ENCODE measurements at regions not wholly inside any gene's neighbourhood (a gene's known extent, or its start where the extent isn't known, plus 50 kb on each side); places are given as distances from the start of the nearest gene placed in this dataset.

- intact Hi-C loops (cut with micrococcal nuclease) = no loop called here
- no peak for ATAC-seq
- no peaks in the 10 kb centered on the region for H3K4me1 ChIP-seq (ENCODE audit: control insufficient read depth in 2 of 2, insufficient read depth in 2 of 2, low read length in 2 of 2)
- H3K27ac Mint-ChIP-seq = no peak overlapping the region
- DNase-seq = no peak
- H3K36me3 Mint-ChIP-seq = no peaks in the 10 kb centered on the region
- no peaks in the 10 kb centered on the region for H3K27me3 ChIP-seq (ENCODE audit: control insufficient read depth in 2 of 2, insufficient read depth in 2 of 2, low read length in 2 of 2)
- H3K9me3 Mint-ChIP-seq = no peaks in the 10 kb centered on the region
- H3K27ac ChIP-seq (ENCODE audit: low read depth, low read length) = no peak overlapping the region
- H3K4me3 ChIP-seq (ENCODE audit: low read length) = no peak overlapping the region
- ChIA-PET POLR2A (no interaction called here), CTCF (no interaction called here)
- no peak overlapping the region for H3K4me3 Mint-ChIP-seq
- no peaks in the 10 kb centered on the region for H3K9me3 ChIP-seq (ENCODE audit: control insufficient read depth in 2 of 3, low read length in 3 of 3)
- H3K27me3 Mint-ChIP-seq = no peaks in the 10 kb centered on the region
- H3K4me1 Mint-ChIP-seq = no peaks in the 10 kb centered on the region
- H3K36me3 ChIP-seq (ENCODE audit: control insufficient read depth in 2 of 3, insufficient read depth in 3 of 3, low read length in 3 of 3) = no peaks in the 10 kb centered on the region
These were observed 104.3 kb upstream of the SLC24A3 start for GRCh38 chr20:19108155-19108554.

GRCh38 chr20:19110285-19110684, 102.2 kb upstream of the SLC24A3 start:
- no peaks in the 10 kb centered on the region for H3K9me3 Mint-ChIP-seq
- no peaks in the 10 kb centered on the region for H3K27me3 ChIP-seq (ENCODE audit: control insufficient read depth in 2 of 2, insufficient read depth in 2 of 2, low read length in 2 of 2)
- ChIA-PET POLR2A (interaction anchor here (0.6 kb wide), 1 partner anchor 522 kb away, joined by 4 read pairs; no protein-coding TSS in a partner anchor), CTCF (no interaction called here)
- intact Hi-C loops (cut with micrococcal nuclease) = no loop called here
- H3K4me3 Mint-ChIP-seq = no peak overlapping the region
- H3K27me3 Mint-ChIP-seq = no peaks in the 10 kb centered on the region
- no peak overlapping the region for H3K27ac Mint-ChIP-seq
- H3K4me3 ChIP-seq (ENCODE audit: low read length) = no peak overlapping the region
- H3K4me1 ChIP-seq (ENCODE audit: control insufficient read depth in 2 of 2, insufficient read depth in 2 of 2, low read length in 2 of 2) = no peaks in the 10 kb centered on the region
- no peaks in the 10 kb centered on the region for H3K9me3 ChIP-seq (ENCODE audit: control insufficient read depth in 2 of 3, low read length in 3 of 3)
- H3K4me1 Mint-ChIP-seq = peaks cover 0 to 4% (median 0%) of the 10 kb centered on the region in 7 donors
- H3K36me3 ChIP-seq (ENCODE audit: control insufficient read depth in 2 of 3, insufficient read depth in 3 of 3, low read length in 3 of 3) = no peaks in the 10 kb centered on the region
- ATAC-seq (no peak), DNase-seq (no peak)
- H3K36me3 Mint-ChIP-seq = no peaks in the 10 kb centered on the region
- H3K27ac ChIP-seq (ENCODE audit: low read depth, low read length) = no peak overlapping the region

GRCh38 chr20:19110881-19111460, 101.5 kb upstream of the SLC24A3 start:
- intact Hi-C loops (cut with micrococcal nuclease) = no loop called here
- no peaks in the 10 kb centered on the region for H3K9me3 Mint-ChIP-seq
- ATAC-seq (no peak), DNase-seq (no peak)
- H3K27ac Mint-ChIP-seq = no peak overlapping the region
- CTCF ChIA-PET = no interaction called here
- no peaks in the 10 kb centered on the region for H3K36me3 Mint-ChIP-seq
- no peaks in the 10 kb centered on the region for H3K27me3 Mint-ChIP-seq
- Histone ChIP-seq H3K27ac (ENCODE audit: low read depth, low read length) (no peak overlapping the region), H3K36me3 (ENCODE audit: control insufficient read depth in 2 of 3, insufficient read depth in 3 of 3, low read length in 3 of 3) (no peaks in the 10 kb centered on the region), H3K4me1 (ENCODE audit: control insufficient read depth in 2 of 2, insufficient read depth in 2 of 2, low read length in 2 of 2) (no peaks in the 10 kb centered on the region), H3K9me3 (ENCODE audit: control insufficient read depth in 2 of 3, low read length in 3 of 3) (no peaks in the 10 kb centered on the region), H3K27me3 (ENCODE audit: control insufficient read depth in 2 of 2, insufficient read depth in 2 of 2, low read length in 2 of 2) (no peaks in the 10 kb centered on the region), H3K4me3 (ENCODE audit: low read length) (no peak overlapping the region)
- peaks cover 0 to 4% (median 0%) of the 10 kb centered on the region in 7 donors for H3K4me1 Mint-ChIP-seq
- no peak overlapping the region for H3K4me3 Mint-ChIP-seq
- POLR2A ChIA-PET = interaction anchor here (0.6 kb wide), 1 partner anchor 523 kb away, joined by 4 read pairs; no protein-coding TSS in a partner anchor

DNA sequence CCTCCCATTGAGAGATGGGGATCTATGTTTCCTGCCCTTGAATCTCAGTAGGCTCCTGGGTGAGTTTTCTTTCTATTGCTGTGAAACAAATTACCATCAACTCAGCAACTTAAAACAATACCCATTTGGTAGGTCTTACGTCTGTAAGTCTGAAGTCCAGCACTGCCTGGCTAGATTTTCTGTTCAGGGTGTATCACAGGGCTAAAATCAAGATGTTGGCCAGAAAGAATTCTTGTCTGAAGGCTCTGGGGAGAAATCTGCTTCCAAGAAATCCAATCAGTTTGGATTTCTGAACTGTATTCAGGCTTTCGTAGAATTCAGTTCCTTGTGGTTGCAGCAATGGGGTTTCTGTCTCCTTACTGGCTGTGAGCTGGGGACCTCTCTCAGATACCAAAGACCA, 99.6 kb upstream of the SLC24A3 start:
- H3K36me3 Mint-ChIP-seq = no peaks in the 10 kb centered on the region
- H3K9me3 ChIP-seq (ENCODE audit: control insufficient read depth in 2 of 3, low read length in 3 of 3) = no peaks in the 10 kb centered on the region
- H3K27ac Mint-ChIP-seq = no peak overlapping the region
- intact Hi-C loops (cut with micrococcal nuclease) = no loop called here
- no peak overlapping the region for H3K4me3 ChIP-seq (ENCODE audit: low read length)
- peaks cover 0 to 7% (median 0%) of the 10 kb centered on the region in 5 donors for H3K27me3 Mint-ChIP-seq
- no peaks in the 10 kb centered on the region for H3K36me3 ChIP-seq (ENCODE audit: control insufficient read depth in 2 of 3, insufficient read depth in 3 of 3, low read length in 3 of 3)
- H3K27ac ChIP-seq (ENCODE audit: low read depth, low read length) = no peak overlapping the region
- DNase-seq = no peak
- CTCF ChIA-PET = no interaction called here
- H3K9me3 Mint-ChIP-seq = peaks cover 0 to 7% (median 0%) of the 10 kb centered on the region in 11 donors
- POLR2A ChIA-PET = no interaction called here
- ATAC-seq = no peak
- no peaks in the 10 kb centered on the region for H3K27me3 ChIP-seq (ENCODE audit: control insufficient read depth in 2 of 2, insufficient read depth in 2 of 2, low read length in 2 of 2)
- H3K4me3 Mint-ChIP-seq = no peak overlapping the region
- H3K4me1 ChIP-seq (ENCODE audit: control insufficient read depth in 2 of 2, insufficient read depth in 2 of 2, low read length in 2 of 2) = no peaks in the 10 kb centered on the region
- peaks cover 0 to 4% (median 0%) of the 10 kb centered on the region in 7 donors for H3K4me1 Mint-ChIP-seq

GRCh38 chr20:19113343-19113930, 99.0 kb upstream of the SLC24A3 start:
- H3K9me3 ChIP-seq (ENCODE audit: control insufficient read depth in 2 of 3, low read length in 3 of 3) = no peaks in the 10 kb centered on the region
- H3K27me3 ChIP-seq (ENCODE audit: control insufficient read depth in 2 of 2, insufficient read depth in 2 of 2, low read length in 2 of 2) = no peaks in the 10 kb centered on the region
- H3K4me3 Mint-ChIP-seq = no peak overlapping the region
- H3K4me3 ChIP-seq (ENCODE audit: low read length) = no peak overlapping the region
- no peaks in the 10 kb centered on the region for H3K4me1 ChIP-seq (ENCODE audit: control insufficient read depth in 2 of 2, insufficient read depth in 2 of 2, low read length in 2 of 2)
- H3K27me3 Mint-ChIP-seq = peaks cover 0 to 7% (median 0%) of the 10 kb centered on the region in 5 donors
- ChIA-PET POLR2A (no interaction called here), CTCF (no interaction called here)
- H3K27ac Mint-ChIP-seq = no peak overlapping the region
- H3K36me3 ChIP-seq (ENCODE audit: control insufficient read depth in 2 of 3, insufficient read depth in 3 of 3, low read length in 3 of 3) = no peaks in the 10 kb centered on the region
- H3K4me1 Mint-ChIP-seq = peaks cover 0 to 4% (median 0%) of the 10 kb centered on the region in 7 donors
- ATAC-seq (no peak), DNase-seq (no peak)
- intact Hi-C loops (cut with micrococcal nuclease) = no loop called here
- no peak overlapping the region for H3K27ac ChIP-seq (ENCODE audit: low read depth, low read length)
- H3K36me3 Mint-ChIP-seq = no peaks in the 10 kb centered on the region
- peaks cover 0 to 7% (median 0%) of the 10 kb centered on the region in 11 donors for H3K9me3 Mint-ChIP-seq

DNA sequence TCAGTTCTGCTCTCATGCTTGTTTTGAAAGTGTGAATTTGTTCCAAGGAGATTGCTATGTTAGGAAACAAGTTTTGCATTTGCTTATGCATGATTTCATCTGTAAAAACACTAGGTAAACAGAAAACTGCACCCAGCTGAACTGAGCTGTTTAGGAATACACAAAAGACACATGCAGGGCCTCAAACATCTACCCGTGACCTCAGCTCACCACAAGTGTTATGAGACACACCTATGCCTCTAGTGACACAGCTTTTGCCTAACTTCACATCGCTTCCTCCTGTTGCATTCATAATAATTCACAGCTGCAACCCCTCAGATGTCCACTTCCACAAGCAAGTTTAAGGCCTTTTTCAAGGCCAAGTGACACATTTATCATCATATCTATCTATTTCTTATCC, 98.0 kb upstream of the SLC24A3 start:
- ATAC-seq (no peak), DNase-seq (no peak)
- ChIA-PET CTCF (interaction anchor here (0.6 kb wide), 1 partner anchor 702 kb away, joined by 4 read pairs; no protein-coding TSS in a partner anchor), POLR2A (no interaction called here)
- Histone ChIP-seq H3K27ac (ENCODE audit: low read depth, low read length) (no peak overlapping the region), H3K36me3 (ENCODE audit: control insufficient read depth in 2 of 3, insufficient read depth in 3 of 3, low read length in 3 of 3) (no peaks in the 10 kb centered on the region), H3K4me3 (ENCODE audit: low read length) (no peak overlapping the region), H3K9me3 (ENCODE audit: control insufficient read depth in 2 of 3, low read length in 3 of 3) (no peaks in the 10 kb centered on the region), H3K4me1 (ENCODE audit: control insufficient read depth in 2 of 2, insufficient read depth in 2 of 2, low read length in 2 of 2) (no peaks in the 10 kb centered on the region), H3K27me3 (ENCODE audit: control insufficient read depth in 2 of 2, insufficient read depth in 2 of 2, low read length in 2 of 2) (no peaks in the 10 kb centered on the region)
- no peaks in the 10 kb centered on the region for H3K36me3 Mint-ChIP-seq
- peaks cover 0 to 4% (median 0%) of the 10 kb centered on the region in 7 donors for H3K4me1 Mint-ChIP-seq
- no peak overlapping the region for H3K27ac Mint-ChIP-seq
- H3K9me3 Mint-ChIP-seq = peaks cover 0 to 7% (median 0%) of the 10 kb centered on the region in 11 donors
- intact Hi-C loops (cut with micrococcal nuclease) = no loop called here
- no peak overlapping the region for H3K4me3 Mint-ChIP-seq
- H3K27me3 Mint-ChIP-seq = peaks cover 0 to 7% (median 0%) of the 10 kb centered on the region in 5 donors

DNA sequence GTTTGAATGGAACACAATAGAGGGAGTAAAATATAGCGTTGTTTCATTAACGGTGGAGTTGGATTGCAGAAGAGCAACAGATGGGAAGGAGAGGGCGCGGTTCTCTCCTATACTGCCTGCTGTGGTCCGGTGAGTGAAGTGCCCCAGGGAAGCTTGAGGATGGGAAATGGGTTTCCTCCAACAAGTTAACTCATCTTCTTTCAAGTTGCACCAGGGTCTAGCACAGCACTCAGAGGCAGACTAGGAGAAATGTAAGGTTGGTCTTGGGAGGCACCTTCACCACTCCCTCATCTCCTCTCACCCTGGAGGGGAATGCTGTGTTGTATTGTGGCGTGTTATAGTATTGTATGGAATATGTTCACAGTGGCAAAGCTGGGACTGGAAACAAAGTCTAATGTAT, 96.9 kb upstream of the SLC24A3 start:
- H3K27ac Mint-ChIP-seq = no peak overlapping the region

More for the DNA sequence above, 96.9 kb upstream of the SLC24A3 start:
- DNase-seq = no peak
- H3K4me1 Mint-ChIP-seq = peaks cover 0 to 4% (median 0%) of the 10 kb centered on the region in 7 donors
- ChIA-PET POLR2A (no interaction called here), CTCF (no interaction called here)
- Histone ChIP-seq H3K27me3 (ENCODE audit: control insufficient read depth in 2 of 2, insufficient read depth in 2 of 2, low read length in 2 of 2) (no peaks in the 10 kb centered on the region), H3K27ac (ENCODE audit: low read depth, low read length) (no peak overlapping the region), H3K9me3 (ENCODE audit: control insufficient read depth in 2 of 3, low read length in 3 of 3) (no peaks in the 10 kb centered on the region), H3K4me1 (ENCODE audit: control insufficient read depth in 2 of 2, insufficient read depth in 2 of 2, low read length in 2 of 2) (no peaks in the 10 kb centered on the region), H3K36me3 (ENCODE audit: control insufficient read depth in 2 of 3, insufficient read depth in 3 of 3, low read length in 3 of 3) (no peaks in the 10 kb centered on the region), H3K4me3 (ENCODE audit: low read length) (no peak overlapping the region)
- no peak for ATAC-seq
- H3K36me3 Mint-ChIP-seq = no peaks in the 10 kb centered on the region
- no peak overlapping the region for H3K4me3 Mint-ChIP-seq
- peaks cover 0 to 7% (median 0%) of the 10 kb centered on the region in 11 donors for H3K9me3 Mint-ChIP-seq
- H3K27me3 Mint-ChIP-seq = peaks cover 0 to 7% (median 0%) of the 10 kb centered on the region in 5 donors
- intact Hi-C loops (cut with micrococcal nuclease) = no loop called here
